A549 (cell line): ENCODE measurements at regions not wholly inside any gene's neighbourhood (a gene's known extent, or its start where the extent isn't known, plus 50 kb on each side); places are given as distances from the start of the nearest gene placed in this dataset.
"Not testable (repeated sequence)": the region's sequence is repeated elsewhere in the genome, so short reads cannot be mapped to it uniquely, and the experiment has no call there.

Experiments
- ATAC-seq, 2 experiments: fragments of 200-7000 bp in 1 of 2; fragments of >200 bp in 1 of 2; cut with Nextera tagmentation in 1 of 2; cut with Tn5 transposase in 1 of 2; 3 replicates each; pipeline versions ENCODE4 v1.8.0 to v1.9.1; 2018 to 2020; ENCODE audit warnings: mild to moderate bottlenecking in 1 of 2, moderate library complexity in 1 of 2
- CTCF ChIA-PET: fragments of 300-600 bp; sonication (Branson Sonifier 250); formaldehyde crosslinking; extraction: SDS; loops from one replicate; lab custom pipeline; 2021; ENCODE audit warnings: antibody characterized with exemption, inconsistent platforms; lab: Yijun Ruan, JAX
- POLR2A ChIA-PET: fragments of 350-600 bp; formaldehyde crosslinking; extraction: SDS; loops from one replicate; lab custom pipeline; 2021; ENCODE audit warnings: antibody characterized with exemption, inconsistent platforms; lab: Yijun Ruan, JAX
- DNase-seq, 2 experiments: peaks; one replicate each; pipeline versions ENCODE4 v3.0.0 to v3.0.0-alpha.2; 2011 to 2016; ENCODE audit warnings: low read depth in 1 of 2, low spot score in 1 of 2
- FAIRE-seq: peaks from 2 replicates; lab custom pipeline; 2011; peaks lifted over from hg19 to GRCh38; lab: Jason Lieb, UNC
- H3K27ac ChIP-seq, 2 experiments: fragments of >200 bp; sonication (Bioruptor Twin); formaldehyde crosslinking; 3 replicates each; pipeline ENCODE4 v1.5.1; 2016 to 2017
- H3K4me1 ChIP-seq: fragments of >200 bp; sonication (Bioruptor Twin); formaldehyde crosslinking; 3 replicates; pipeline ENCODE4 v1.6.1; 2016
- H3K4me2 ChIP-seq: fragments of >200 bp; sonication (Bioruptor Twin); formaldehyde crosslinking; 3 replicates; pipeline ENCODE4 v1.6.1; 2016
- H3K4me3 ChIP-seq: fragments of >200 bp; sonication (Bioruptor Twin); formaldehyde crosslinking; 3 replicates; pipeline ENCODE4 v1.5.1; 2016
- H3K9me3 ChIP-seq: fragments of >200 bp; sonication (Bioruptor Twin); formaldehyde crosslinking; 3 replicates; pipeline ENCODE4 v1.6.1; 2016
- CHD2 ChIP-seq: fragments of 150-350 bp; IDR thresholded peaks from 2 replicates; pipeline ENCODE4 v1.6.1; 2014; ENCODE audit warnings: low read length; ENCODE audit not compliant: partially characterized antibody
- FOSL2 ChIP-seq, 2 experiments: fragments of 450-650 bp in 1 of 2; fragments of >200 bp in 1 of 2; sonication (Bioruptor Twin) in 1 of 2; formaldehyde crosslinking; IDR thresholded peaks; 2 replicates each; pipeline versions ENCODE4 v1.5.0 to v1.6.1; 2016 to 2020; ENCODE audit warnings: mild to moderate bottlenecking in 1 of 2, moderate library complexity in 1 of 2
- HEYL ChIP-seq: fragments of 250-450 bp; sonication (Bioruptor Pico); IDR thresholded peaks from 2 replicates; pipeline ENCODE4 v1.8.0; 2021; ENCODE audit warnings: mild to moderate bottlenecking, moderate library complexity
- HOXB13 ChIP-seq: fragments of 250-450 bp; sonication (Bioruptor Pico); IDR thresholded peaks from 2 replicates; pipeline ENCODE4 v1.5.0; 2020; ENCODE audit warnings: low read depth, mild to moderate bottlenecking, moderate library complexity
- HOXB5 ChIP-seq: fragments of 250-450 bp; sonication (Bioruptor Pico); IDR thresholded peaks from 2 replicates; pipeline ENCODE4 v1.5.0; 2020; ENCODE audit warnings: mild to moderate bottlenecking, moderate library complexity
- KDM1A ChIP-seq: fragments of 200-600 bp; sonication (generic); IDR thresholded peaks from 2 replicates; pipeline ENCODE4 v1.6.1; 2016; ENCODE audit warnings: low read depth, mild to moderate bottlenecking
- KDM5A ChIP-seq: fragments of 200-600 bp; sonication (generic); IDR thresholded peaks from 2 replicates; pipeline ENCODE4 v1.6.1; 2016; ENCODE audit warnings: antibody characterized with exemption, mild to moderate bottlenecking
- MYC ChIP-seq: IDR thresholded peaks from 2 replicates; pipeline ENCODE4 v1.6.1; 2012; ENCODE audit warnings: mild to moderate bottlenecking, inconsistent platforms, low read length, improper control_type of control experiment, borderline replicate concordance
- NFE2L2 ChIP-seq: fragments of 150-350 bp; conservative IDR thresholded peaks from 2 replicates; pipeline ENCODE4 v1.6.1; 2014; ENCODE audit warnings: low read length
- NPAS2 ChIP-seq: fragments of 250-450 bp; sonication (Bioruptor Pico); IDR thresholded peaks from 2 replicates; pipeline ENCODE4 v1.8.0; 2022; ENCODE audit warnings: mild to moderate bottlenecking, moderate library complexity, borderline replicate concordance
- PHF8 ChIP-seq: fragments of 200-600 bp; sonication (generic); IDR thresholded peaks from 2 replicates; pipeline ENCODE4 v1.6.1; 2016; ENCODE audit warnings: low read depth, mild to moderate bottlenecking, antibody characterized with exemption, moderate library complexity, borderline replicate concordance
- ZC3H11A ChIP-seq: fragments of 450-650 bp; IDR thresholded peaks from 2 replicates; pipeline ENCODE4 v1.6.1; 2014; ENCODE audit warnings: antibody characterized with exemption, mild to moderate bottlenecking
- ZSCAN20 ChIP-seq: fragments of 250-450 bp; sonication (Bioruptor Pico); IDR thresholded peaks from 2 replicates; pipeline ENCODE4 v1.8.0; 2022; ENCODE audit warnings: mild to moderate bottlenecking, moderate library complexity
- WGBS: methylation state at CpG from one replicate; pipeline ENCODE4 v1.1.6; 2017; ENCODE audit errors: missing lambda C conversion rate; 5-methylcytosine and 5-hydroxymethylcytosine counted together
- TF ChIP-seq, protein P1 (sequence below): IDR thresholded peaks from 2 replicates; pipeline ENCODE4 v1.6.1; 2012

GRCh38 chr6:104676679-104677078 is 183.0 kb downstream of the HACE1 start:
- H3K4me1 ChIP-seq, FAIRE-seq, DNase-seq, POLR2A ChIA-PET, CTCF ChIA-PET, H3K4me3 ChIP-seq, H3K9me3 ChIP-seq, H3K27ac ChIP-seq, ATAC-seq, H3K4me2 ChIP-seq: not testable (repeated sequence)
- 35% methylated on average over 3 of the region's 3 CpGs for WGBS

GRCh38 chr6:104675161-104675560 is 184.6 kb downstream of the HACE1 start:
- CTCF ChIA-PET, POLR2A ChIA-PET, H3K27ac ChIP-seq, DNase-seq, ATAC-seq, H3K4me1 ChIP-seq, FAIRE-seq, H3K9me3 ChIP-seq, H3K4me3 ChIP-seq, H3K4me2 ChIP-seq: not testable (repeated sequence)
- WGBS, result 84% methylated on average over 1 of the region's 1 CpG

- CTCF ChIA-PET, result interaction anchor here (1.0 kb wide), 1 partner anchor 14 kb away, joined by 3 read pairs; no protein-coding TSS in a partner anchor
- ATAC-seq, H3K9me3 ChIP-seq, H3K27ac ChIP-seq, POLR2A ChIA-PET, FAIRE-seq, H3K4me1 ChIP-seq, H3K4me2 ChIP-seq, H3K4me3 ChIP-seq, DNase-seq: not testable (repeated sequence)
- 8% methylated on average over 1 of the region's 1 CpG for WGBS
These were observed 186.6 kb downstream of the HACE1 start for GRCh38 chr6:104673078-104673477.

DNA sequence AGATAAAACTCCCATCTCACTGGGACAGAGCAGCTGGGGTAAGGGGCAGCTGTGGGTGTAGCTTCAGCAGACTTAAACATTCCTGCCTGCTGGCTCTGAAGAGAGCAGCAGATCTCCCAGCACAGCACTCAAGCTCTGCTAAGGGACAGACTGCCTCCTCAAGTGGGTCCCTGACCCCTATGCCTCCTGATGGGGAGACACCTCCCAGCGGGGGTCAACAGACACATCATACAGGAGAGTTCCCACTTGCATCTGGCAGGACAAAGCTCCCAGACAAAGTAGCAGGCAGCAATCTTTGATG is 188.2 kb downstream of the HACE1 start:
- POLR2A ChIA-PET, H3K27ac ChIP-seq, DNase-seq, H3K4me3 ChIP-seq, H3K4me2 ChIP-seq, H3K4me1 ChIP-seq, ATAC-seq, CTCF ChIA-PET, FAIRE-seq, H3K9me3 ChIP-seq: not testable (repeated sequence)
- no CpG with 5 or more reads among the region's 1 CpG for WGBS

DNA sequence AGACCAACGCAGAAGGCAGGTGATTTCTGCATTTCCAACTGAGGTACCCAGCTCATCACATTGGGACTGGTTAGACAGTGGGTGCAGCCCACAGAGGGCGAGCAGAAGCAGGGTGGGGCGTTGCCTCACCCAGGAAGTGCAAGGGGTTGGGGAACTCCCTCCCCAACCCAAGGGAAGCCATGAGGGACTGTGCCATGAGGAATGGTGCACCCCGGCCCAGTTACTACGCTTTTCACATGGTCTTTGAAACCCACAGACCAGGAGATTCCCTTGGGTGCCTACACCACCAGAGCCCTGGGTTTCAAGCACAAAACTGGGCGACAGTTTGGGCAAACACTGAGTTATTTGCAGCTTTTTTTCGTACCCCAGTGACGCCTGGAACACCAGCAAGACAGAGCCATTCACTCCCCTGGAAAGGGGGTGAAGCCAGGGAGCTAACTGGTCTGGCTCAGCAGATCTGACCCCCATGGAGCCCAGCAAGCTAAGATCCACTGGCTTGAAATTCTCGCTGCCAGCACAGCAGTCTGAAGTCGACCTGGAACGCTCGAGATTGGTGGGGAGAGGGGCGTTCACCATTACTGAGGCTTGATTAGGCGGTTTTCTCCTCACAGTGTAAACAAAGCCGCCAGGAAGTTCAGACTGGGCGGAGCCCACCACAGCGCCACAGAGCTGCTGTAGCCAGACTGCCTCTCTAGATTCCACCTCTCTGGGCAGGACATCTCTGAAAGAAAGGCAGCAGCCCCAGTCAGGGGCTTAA is 188.7 kb downstream of the HACE1 start:
- ATAC-seq, H3K4me1 ChIP-seq, DNase-seq, FAIRE-seq, H3K27ac ChIP-seq, H3K4me3 ChIP-seq, POLR2A ChIA-PET, H3K9me3 ChIP-seq, CTCF ChIA-PET: not testable (repeated sequence)
- peak overlapping the region; percentile 6; the same call in 1 of the 3 replicates for H3K4me2 ChIP-seq
- WGBS, result 23% methylated on average over 9 of the region's 17 CpGs

DNA sequence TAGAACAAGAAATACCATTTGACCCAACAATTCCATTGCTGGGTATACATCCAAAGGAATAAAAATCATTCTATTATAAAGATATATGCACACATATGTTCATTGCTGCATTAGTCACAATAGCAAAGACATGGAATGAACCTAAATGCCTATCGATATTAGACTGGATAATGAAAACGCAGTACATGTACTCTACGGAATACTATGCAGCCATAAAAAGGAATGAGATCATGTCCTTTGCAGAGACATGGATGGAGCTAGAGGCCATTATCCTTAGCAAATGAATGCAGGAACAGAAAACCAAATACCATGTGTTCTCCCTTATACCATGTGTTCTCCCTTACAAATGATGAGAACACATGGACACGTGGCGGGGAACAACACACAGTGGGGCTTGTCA is 190.2 kb downstream of the HACE1 start:
- POLR2A ChIA-PET, result no interaction called here
- H3K27ac ChIP-seq, result no peak overlapping the region
- CTCF ChIA-PET, result no interaction called here
- no peaks in the 10 kb centered on the region for H3K9me3 ChIP-seq
- H3K4me1 ChIP-seq, result no peaks in the 10 kb centered on the region
- H3K4me3 ChIP-seq, result no peak overlapping the region
- FAIRE-seq (no peak), DNase-seq (no peak), ATAC-seq (no peak)
- H3K4me2 ChIP-seq, result no peak overlapping the region
- WGBS, result 83% methylated on average over 5 of the region's 5 CpGs
- TF ChIP-seq MYC, result no peak
- no peak for TF ChIP-seq PHF8
- TF ChIP-seq NPAS2 (CRISPR knock-in tag), result no peak
- TF ChIP-seq HEYL (CRISPR knock-in tag), result no peak
- no peak for TF ChIP-seq FOSL2 (IDR thresholded peaks at IDR 0.05)
- no peak for TF ChIP-seq FOSL2 (CRISPR knock-in tag; IDR thresholded peaks at IDR 0.05)
- TF ChIP-seq KDM5A, result no peak
- TF ChIP-seq HOXB5 (CRISPR knock-in tag), result no peak
- no peak for TF ChIP-seq ZC3H11A
- no peak for TF ChIP-seq ZSCAN20 (CRISPR knock-in tag)
- no peak for TF ChIP-seq NFE2L2
- no peak for TF ChIP-seq CHD2
- no peak for TF ChIP-seq KDM1A
- TF ChIP-seq, protein P1, sequence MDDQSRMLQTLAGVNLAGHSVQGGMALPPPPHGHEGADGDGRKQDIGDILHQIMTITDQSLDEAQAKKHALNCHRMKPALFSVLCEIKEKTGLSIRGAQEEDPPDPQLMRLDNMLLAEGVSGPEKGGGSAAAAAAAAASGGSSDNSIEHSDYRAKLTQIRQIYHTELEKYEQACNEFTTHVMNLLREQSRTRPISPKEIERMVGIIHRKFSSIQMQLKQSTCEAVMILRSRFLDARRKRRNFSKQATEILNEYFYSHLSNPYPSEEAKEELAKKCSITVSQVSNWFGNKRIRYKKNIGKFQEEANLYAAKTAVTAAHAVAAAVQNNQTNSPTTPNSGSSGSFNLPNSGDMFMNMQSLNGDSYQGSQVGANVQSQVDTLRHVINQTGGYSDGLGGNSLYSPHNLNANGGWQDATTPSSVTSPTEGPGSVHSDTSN, result no peak
- no peak for TF ChIP-seq HOXB13
